ENCODE measurements at regions not wholly inside any gene's neighbourhood (a gene's known extent, or its start where the extent isn't known, plus 50 kb on each side); places are given as distances from the start of the nearest gene placed in this dataset.
"Not testable (repeated sequence)": the region's sequence is repeated elsewhere in the genome, so short reads cannot be mapped to it uniquely, and the experiment has no call there.

GRCh38 chr5:162638849-162639248 lies 571.3 kb downstream of the GABRG2 start:
- DNase-seq = no peak

- DNase-seq = no peak
Observed at GRCh38 chr5:162641142-162641813, 573.7 kb downstream of the GABRG2 start.

GRCh38 chr5:162654661-162655405 lies 587.3 kb downstream of the GABRG2 start:
- DNase-seq = no peak

- no peak for DNase-seq
Observed at GRCh38 chr5:162657076-162657475, 589.5 kb downstream of the GABRG2 start.

- no peak for DNase-seq
Observed at GRCh38 chr5:162664846-162665245, 597.3 kb downstream of the GABRG2 start.

- no peak for DNase-seq
Observed at GRCh38 chr5:162668926-162669325, 601.4 kb downstream of the GABRG2 start.

GRCh38 chr5:162672061-162672460 lies 604.5 kb downstream of the GABRG2 start:
- no peak for DNase-seq

- no peak for DNase-seq
Observed at GRCh38 chr5:162683284-162683683, 615.7 kb downstream of the GABRG2 start.

- no peak for DNase-seq
Observed at GRCh38 chr5:162684145-162684544, 616.6 kb downstream of the GABRG2 start.

- DNase-seq = no peak
Observed at GRCh38 chr5:162685302-162685701, 617.7 kb downstream of the GABRG2 start.

- DNase-seq = not testable (repeated sequence)
Observed at GRCh38 chr5:162696272-162696671, 628.7 kb downstream of the GABRG2 start.

- no peak for DNase-seq
Observed at GRCh38 chr5:162699361-162699760, 631.8 kb downstream of the GABRG2 start.

- no peak for DNase-seq
Observed at GRCh38 chr5:162703914-162704313, 636.3 kb downstream of the GABRG2 start.

- no peak for DNase-seq
Observed at GRCh38 chr5:162711244-162711643, 643.7 kb downstream of the GABRG2 start.

GRCh38 chr5:162719720-162720119 lies 652.1 kb downstream of the GABRG2 start:
- no peak for DNase-seq

GRCh38 chr5:162721125-162721524 lies 653.6 kb downstream of the GABRG2 start:
- no peak for DNase-seq

- no peak for DNase-seq
Observed at GRCh38 chr5:162752612-162753011, 684.8 kb upstream of the CCNG1 start.

- DNase-seq = no peak
Observed at GRCh38 chr5:162762119-162762518, 675.3 kb upstream of the CCNG1 start.

GRCh38 chr5:162769019-162769418 lies 668.4 kb upstream of the CCNG1 start:
- no peak for DNase-seq

- DNase-seq = no peak
Observed at GRCh38 chr5:162785673-162786072, 651.7 kb upstream of the CCNG1 start.

- DNase-seq = no peak
Observed at GRCh38 chr5:162786234-162786633, 651.2 kb upstream of the CCNG1 start.

GRCh38 chr5:162796507-162796906 lies 640.9 kb upstream of the CCNG1 start:
- DNase-seq = no peak

- DNase-seq = no peak
Observed at GRCh38 chr5:162800301-162800700, 637.1 kb upstream of the CCNG1 start.

GRCh38 chr5:162801235-162801634 lies 636.2 kb upstream of the CCNG1 start:
- DNase-seq = no peak

GRCh38 chr5:162806195-162806594 lies 631.2 kb upstream of the CCNG1 start:
- no peak for DNase-seq

All from activated T-cell treated with anti-CD3 and anti-CD28 coated beads, Interleukin-2, amount 50 U/mL, for 48 hours (primary cell).